ENCODE measurements at regions not wholly inside any gene's neighbourhood (a gene's known extent, or its start where the extent isn't known, plus 50 kb on each side); places are given as distances from the start of the nearest gene placed in this dataset.

DNA sequence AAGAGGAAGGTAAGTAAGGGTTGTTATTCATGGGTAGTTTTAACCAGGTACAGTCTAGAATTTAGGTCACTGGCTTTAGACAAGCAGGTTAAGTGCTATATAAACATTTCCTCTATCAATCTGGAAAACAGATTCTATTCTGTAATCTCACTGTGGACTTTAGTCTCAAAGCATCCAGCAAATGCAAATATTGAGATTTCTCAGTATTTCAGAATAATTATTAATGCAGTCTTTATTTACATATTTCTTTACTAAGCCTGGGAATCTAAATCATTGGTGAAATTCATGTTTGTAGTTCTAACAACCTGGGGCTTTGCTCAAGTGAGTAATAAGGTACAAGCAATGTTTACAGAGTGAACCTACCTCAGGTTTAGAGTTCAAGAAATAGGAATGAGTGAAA is 61.9 kb downstream of the SLC41A2 start:
- no peak for DNase-seq
- no peaks in the 10 kb centered on the region for H3K36me3 ChIP-seq
- FAIRE-seq: no peak
- no peaks in the 10 kb centered on the region for H3K27me3 ChIP-seq
- intact Hi-C loops (cut with DNase I): loop anchor here in 1 of 3 donors (10.0 kb wide), 1 partner anchor 49 kb away; no protein-coding TSS in a partner anchor
- H3K4me1 ChIP-seq: peaks cover 8 to 29% (median 21%) of the 10 kb centered on the region in 3 donors
- TF ChIP-seq, protein P1, sequence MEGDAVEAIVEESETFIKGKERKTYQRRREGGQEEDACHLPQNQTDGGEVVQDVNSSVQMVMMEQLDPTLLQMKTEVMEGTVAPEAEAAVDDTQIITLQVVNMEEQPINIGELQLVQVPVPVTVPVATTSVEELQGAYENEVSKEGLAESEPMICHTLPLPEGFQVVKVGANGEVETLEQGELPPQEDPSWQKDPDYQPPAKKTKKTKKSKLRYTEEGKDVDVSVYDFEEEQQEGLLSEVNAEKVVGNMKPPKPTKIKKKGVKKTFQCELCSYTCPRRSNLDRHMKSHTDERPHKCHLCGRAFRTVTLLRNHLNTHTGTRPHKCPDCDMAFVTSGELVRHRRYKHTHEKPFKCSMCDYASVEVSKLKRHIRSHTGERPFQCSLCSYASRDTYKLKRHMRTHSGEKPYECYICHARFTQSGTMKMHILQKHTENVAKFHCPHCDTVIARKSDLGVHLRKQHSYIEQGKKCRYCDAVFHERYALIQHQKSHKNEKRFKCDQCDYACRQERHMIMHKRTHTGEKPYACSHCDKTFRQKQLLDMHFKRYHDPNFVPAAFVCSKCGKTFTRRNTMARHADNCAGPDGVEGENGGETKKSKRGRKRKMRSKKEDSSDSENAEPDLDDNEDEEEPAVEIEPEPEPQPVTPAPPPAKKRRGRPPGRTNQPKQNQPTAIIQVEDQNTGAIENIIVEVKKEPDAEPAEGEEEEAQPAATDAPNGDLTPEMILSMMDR (IDR thresholded peaks at IDR 0.05): no peak
- peak; percentile 73 to 89 (median 83) for ATAC-seq
- H3K4me3 ChIP-seq: no peak overlapping the region
- no peaks in the 10 kb centered on the region for H3K9me3 ChIP-seq
- H3K27ac ChIP-seq: peak overlapping the region in 3 of 4 donors; percentile 4 to 24 (median 15)

DNA sequence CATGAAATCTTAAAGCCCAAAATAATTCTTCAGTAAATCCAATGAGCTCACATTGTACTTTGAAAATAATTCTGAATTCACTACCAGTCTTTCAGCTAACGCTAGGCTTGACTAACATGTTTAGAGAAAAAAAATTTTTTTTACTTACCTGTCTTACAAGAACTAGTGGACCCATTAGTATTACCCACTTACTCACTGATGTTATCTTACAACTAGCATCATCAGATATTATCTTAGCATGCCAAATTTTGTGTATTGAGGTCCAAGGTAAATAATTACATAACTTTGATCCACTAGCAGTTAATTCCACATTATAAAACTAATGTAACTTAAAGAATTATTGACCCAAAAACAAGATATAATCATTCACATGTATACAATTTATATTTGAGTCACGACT is 62.7 kb downstream of the SLC41A2 start:
- WGBS, 2 donors: 53 to 59% methylated on average over 2 of the region's 2 CpGs
- TF ChIP-seq, protein P1 (IDR thresholded peaks at IDR 0.05): no peak

DNA sequence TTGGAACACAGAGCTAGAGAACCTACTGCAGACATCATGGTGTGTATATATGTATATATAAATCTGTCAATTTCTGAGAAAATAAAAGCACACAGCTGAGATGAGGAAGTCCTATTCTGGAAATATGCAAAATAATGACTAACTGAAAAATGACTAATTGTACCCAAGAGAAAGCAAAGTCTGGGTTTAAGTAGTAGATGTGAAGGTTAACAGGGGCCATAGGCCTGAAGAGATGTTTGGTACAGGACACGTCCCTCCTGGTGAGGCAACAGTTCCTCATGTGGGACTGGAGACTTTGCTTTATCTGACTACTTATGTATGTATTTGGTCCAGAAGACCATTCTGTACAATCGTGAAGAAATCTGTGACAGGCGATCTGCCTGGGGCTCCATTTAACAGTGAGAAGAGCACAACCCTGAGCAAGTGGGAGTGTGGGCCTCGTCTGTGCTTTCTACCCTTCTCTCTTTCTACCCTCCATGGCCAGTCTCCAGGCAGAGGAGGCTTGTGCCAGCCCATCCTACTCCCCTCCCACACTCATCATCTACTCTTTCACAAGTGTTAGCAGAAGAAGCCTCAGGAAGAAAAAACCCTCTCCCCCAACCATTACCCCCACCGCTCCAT is 67.5 kb downstream of the SLC41A2 start:
- H3K27ac ChIP-seq: no peak overlapping the region
- no peaks in the 10 kb centered on the region for H3K27me3 ChIP-seq
- TF ChIP-seq, protein P1 (IDR thresholded peaks at IDR 0.05): no peak
- WGBS, 2 donors: 90% methylated on average over 5 of the region's 5 CpGs
- H3K4me1 ChIP-seq: peaks cover 24 to 39% (median 32%) of the 10 kb centered on the region in 3 donors
- intact Hi-C loops (cut with DNase I): loop anchor here in 1 of 3 donors (10.0 kb wide), 1 partner anchor 54 kb away; no protein-coding TSS in a partner anchor
- DNase-seq: no peak
- ATAC-seq: no peak
- H3K36me3 ChIP-seq: no peaks in the 10 kb centered on the region
- no peak for FAIRE-seq
- H3K9me3 ChIP-seq: no peaks in the 10 kb centered on the region
- H3K4me3 ChIP-seq: no peak overlapping the region

More for the DNA sequence above, 62.7 kb downstream of the SLC41A2 start:
- H3K27ac ChIP-seq: peak overlapping the region in 1 of 4 donors; percentile 24
- no peak for ATAC-seq
- H3K36me3 ChIP-seq: no peaks in the 10 kb centered on the region
- intact Hi-C loops (cut with DNase I): loop anchor here in 1 of 3 donors (10.0 kb wide), 1 partner anchor 49 kb away; no protein-coding TSS in a partner anchor
- peak; percentile 41 for FAIRE-seq
- H3K9me3 ChIP-seq: no peaks in the 10 kb centered on the region
- H3K4me3 ChIP-seq: no peak overlapping the region
- DNase-seq: no peak
- H3K4me1 ChIP-seq: peaks cover under 1 to 22% (median 17%) of the 10 kb centered on the region in 3 donors
- no peaks in the 10 kb centered on the region for H3K27me3 ChIP-seq

DNA sequence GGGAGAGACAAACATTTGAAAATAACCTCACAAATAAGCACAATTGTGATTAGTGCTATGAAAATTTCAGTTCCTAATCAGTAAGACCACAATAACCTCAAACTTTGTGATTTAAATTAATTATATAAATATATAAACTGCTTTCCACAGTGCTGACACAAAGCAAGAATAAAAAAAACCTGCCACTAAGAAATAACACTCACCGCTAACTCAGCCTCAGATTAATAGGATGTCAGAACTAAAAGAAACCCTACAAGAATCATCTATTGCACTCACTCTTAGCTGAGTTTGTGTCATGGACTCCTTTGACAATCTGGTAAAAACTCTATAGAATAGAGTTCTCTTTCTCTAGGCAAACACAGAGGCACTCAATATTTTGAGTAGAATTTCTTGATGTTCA is 68.4 kb downstream of the SLC41A2 start:
- Histone ChIP-seq H3K36me3 (no peaks in the 10 kb centered on the region), H3K27me3 (no peaks in the 10 kb centered on the region), H3K27ac (no peak overlapping the region), H3K4me3 (no peak overlapping the region), H3K9me3 (no peaks in the 10 kb centered on the region), H3K4me1 (peaks cover 27 to 36% (median 29%) of the 10 kb centered on the region in 3 donors)
- FAIRE-seq (no peak), ATAC-seq (no peak), DNase-seq (no peak)
- intact Hi-C loops (cut with DNase I): loop anchor here in 1 of 3 donors (10.0 kb wide), 1 partner anchor 55 kb away; no protein-coding TSS in a partner anchor
- TF ChIP-seq, protein P1 (IDR thresholded peaks at IDR 0.05): no peak
- WGBS, 2 donors: 100% methylated on average over 1 of the region's 1 CpG

DNA sequence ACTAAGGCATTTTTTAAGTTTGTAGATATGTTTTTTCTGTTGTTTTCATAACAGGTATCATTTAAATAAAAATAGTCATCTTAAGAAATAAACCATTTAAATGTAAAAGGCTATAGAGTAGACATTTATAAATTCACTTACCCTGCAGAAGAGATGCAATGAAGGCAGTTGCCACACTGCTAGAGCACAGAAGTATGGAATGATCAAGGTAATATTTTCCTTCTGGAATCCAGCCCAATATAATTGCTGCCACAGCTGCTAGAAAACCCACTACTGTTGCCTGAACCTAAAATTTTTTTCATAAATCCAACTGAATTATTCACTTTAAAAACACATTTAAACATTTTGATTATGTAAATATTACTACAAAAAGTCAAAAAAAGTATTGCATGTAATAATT is 69.2 kb downstream of the SLC41A2 start:
- intact Hi-C loops (cut with DNase I): no loop called here
- Histone ChIP-seq H3K9me3 (no peaks in the 10 kb centered on the region), H3K27ac (no peak overlapping the region), H3K4me3 (no peak overlapping the region), H3K27me3 (no peaks in the 10 kb centered on the region), H3K36me3 (no peaks in the 10 kb centered on the region), H3K4me1 (peaks cover 27 to 36% (median 29%) of the 10 kb centered on the region in 3 donors)
- TF ChIP-seq, protein P1 (IDR thresholded peaks at IDR 0.05): no peak
- ATAC-seq (peak in 3 of 4 donors; percentile 40 to 75 (median 55)), FAIRE-seq (no peak), DNase-seq (no peak)

Measured in pancreas (tissue), 10 donors.